Renal pelvis (tissue), 1 donor: ENCODE measurements at regions not wholly inside any gene's neighbourhood (a gene's known extent, or its start where the extent isn't known, plus 50 kb on each side); places are given as distances from the start of the nearest gene placed in this dataset.

Experiments
- DNase-seq: peaks from one replicate; pipeline ENCODE4 v3.0.0-alpha.2; 2013

DNA sequence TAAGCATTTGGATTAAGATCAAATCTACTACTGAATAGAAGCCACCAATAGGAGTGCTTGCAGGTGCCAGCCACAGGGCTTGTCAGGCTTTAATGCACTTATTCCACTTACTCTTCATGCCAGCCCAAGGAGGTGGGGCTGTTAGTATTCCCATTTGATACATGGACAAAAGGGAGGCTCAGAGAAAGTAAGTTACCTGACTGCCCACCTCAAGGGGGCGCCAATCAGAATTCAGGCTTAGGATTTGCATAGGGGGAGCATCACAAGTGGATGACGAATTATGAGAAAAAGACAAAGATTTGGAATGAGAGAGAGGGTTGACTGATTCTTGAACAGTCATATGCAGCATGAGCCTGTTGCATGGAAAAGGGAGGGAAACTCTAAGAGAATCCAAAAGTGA, 188.4 kb upstream of the TSHZ2 start:
- no peak for DNase-seq

DNA sequence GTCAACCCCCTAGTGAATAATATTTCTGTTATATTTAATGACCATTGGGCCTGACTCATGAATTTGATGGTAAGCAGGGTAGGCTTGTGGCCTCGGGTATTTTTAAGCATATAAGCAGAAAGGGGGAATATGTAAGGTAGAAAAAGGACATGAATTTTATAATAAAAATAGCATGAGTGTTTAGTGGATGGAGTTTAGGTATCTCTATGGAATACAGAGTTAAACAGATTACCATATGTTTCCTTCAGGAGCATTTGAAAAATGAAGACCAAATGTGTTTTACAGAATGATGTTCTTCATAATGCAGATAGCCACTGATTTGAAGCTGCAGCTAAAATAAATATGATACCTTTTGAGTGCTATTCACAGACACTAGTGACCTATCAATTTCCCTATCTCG, 191.7 kb upstream of the TSHZ2 start:
- no peak for DNase-seq

DNA sequence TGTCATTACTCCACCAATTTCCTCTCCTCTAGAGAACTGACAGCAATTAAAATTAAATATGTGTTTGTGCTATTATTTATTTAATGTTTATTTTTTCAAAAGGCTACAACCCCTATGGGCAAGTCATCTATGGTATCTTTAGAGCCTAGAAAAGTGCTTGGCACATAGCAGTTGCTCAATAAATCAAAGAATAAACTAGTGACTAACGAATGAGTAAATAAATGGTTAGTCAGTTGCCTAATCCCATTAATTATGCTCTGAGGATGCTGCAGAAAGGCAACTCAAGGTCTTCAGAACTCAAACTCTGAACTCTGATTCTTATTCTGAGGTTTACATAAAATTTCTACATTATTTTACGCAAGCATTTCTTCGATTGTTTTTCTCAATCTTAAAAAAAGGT, 193.0 kb upstream of the TSHZ2 start:
- no peak for DNase-seq

DNA sequence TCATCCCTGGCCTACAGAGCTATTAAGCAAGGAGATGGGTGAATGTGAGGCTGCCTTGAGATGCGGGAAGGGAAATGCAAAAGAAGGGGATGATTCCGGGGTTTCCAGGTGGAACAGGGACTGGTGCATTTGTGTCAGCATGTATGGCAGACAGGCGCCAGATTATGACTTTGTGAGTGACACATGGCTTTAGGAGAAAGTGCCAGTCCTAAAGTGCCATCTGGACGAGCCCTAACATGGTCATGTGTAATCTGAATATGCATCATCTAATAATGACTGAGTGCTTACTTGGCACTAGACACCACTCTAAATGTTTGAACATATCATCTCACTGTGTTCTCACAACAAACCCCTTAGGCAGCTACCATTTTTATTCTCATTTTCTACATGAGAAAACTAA, 195.0 kb upstream of the TSHZ2 start:
- no peak for DNase-seq

DNA sequence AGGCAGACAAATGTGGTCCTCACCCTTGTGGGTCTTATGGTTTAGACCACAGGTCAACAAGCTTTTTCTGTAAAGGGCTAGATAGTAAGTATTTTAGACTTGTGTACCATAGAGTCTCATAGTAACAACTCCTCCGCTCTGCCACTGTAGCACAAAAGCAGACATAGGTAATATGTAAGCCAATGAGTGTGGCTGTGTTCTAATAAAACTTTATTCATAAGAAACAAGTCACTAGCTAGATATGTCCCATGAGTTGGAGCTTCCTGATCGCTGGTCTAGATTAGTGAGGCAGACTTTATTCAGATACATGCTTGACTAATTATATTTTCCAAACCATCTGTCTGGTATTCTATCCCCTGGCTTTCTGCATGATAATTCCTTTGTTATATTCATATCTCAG, 196.4 kb upstream of the TSHZ2 start:
- no peak for DNase-seq

DNA sequence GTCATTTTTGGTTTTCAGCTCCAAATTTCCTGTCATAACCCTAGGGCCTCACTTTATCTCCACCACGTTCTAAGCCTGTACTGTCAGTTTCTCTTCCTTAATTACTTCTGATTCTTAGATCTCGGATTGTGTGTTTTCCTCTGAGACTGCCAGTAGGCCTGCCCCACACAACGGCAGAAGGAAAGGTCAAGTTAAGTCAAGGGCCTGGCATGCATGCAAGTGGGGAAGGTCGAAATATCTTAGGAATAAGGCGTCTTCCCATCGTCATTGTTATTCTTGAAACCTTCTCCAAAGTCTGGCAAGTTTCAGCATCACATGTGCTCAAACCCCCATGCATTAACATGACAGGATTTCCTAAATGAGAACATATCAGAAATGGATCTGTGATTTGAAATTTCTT, 203.5 kb upstream of the TSHZ2 start:
- no peak for DNase-seq

DNA sequence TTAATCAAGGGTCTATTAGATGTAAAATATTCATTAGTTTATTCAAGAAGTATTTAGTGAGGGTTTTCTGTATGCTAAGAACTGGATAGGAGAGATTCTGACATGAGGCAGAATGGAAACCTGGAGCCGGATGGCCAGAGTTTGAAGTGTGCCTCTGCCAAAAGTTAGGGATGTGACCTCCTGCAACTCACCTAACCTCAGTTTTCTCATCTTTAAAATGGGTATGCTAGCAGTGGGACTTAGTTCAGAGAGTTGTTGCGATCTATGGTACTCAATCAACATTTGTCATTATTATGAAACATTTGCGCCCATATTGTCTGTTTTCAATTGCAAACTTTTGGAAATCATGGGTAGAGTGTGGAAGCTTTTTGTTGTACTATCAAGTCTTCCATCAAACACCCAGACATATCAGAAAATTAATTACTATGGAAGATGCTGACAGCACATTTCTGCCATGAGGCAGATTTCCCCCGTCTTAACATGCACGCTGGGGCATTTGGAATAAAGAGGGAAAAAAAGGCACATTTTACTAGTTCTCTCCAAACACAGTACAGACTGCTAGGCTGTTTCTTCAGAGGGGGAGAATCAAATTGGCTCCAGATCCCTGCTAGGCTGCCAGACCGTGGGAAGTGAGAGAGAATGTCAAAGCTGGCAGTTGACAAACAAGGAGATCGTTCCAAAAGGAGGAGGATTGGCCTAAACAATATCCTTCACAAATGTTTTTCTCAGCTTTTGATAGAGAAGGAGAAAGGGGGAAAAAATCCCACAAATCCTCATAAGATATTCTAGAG, 205.3 kb upstream of the TSHZ2 start:
- DNase-seq, result no peak

DNA sequence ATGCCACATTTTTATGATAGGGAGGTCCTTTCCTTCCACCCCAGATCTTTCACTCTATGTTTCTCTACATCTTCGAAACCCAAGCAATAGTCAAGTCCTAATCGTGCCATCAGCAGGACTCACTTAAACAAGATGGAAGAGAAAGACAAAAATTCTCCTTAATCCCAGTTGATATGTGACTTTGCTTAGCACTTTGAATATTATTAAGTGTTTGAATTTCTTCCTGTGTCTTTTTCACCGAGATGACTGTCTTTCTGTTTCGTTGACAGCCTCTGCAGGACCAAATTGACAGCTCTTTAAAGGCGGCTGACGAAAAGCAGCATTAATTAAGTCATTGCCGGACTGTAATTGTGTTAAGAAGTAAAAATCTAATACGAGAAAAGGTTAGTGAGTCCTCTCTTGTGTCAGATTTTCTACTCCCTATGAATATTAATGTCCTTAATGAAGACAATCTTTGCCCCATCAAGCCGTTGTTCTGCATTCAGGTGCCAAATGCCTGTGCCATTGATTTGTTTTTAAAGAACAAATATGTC, 208.8 kb upstream of the TSHZ2 start:
- no peak for DNase-seq

DNA sequence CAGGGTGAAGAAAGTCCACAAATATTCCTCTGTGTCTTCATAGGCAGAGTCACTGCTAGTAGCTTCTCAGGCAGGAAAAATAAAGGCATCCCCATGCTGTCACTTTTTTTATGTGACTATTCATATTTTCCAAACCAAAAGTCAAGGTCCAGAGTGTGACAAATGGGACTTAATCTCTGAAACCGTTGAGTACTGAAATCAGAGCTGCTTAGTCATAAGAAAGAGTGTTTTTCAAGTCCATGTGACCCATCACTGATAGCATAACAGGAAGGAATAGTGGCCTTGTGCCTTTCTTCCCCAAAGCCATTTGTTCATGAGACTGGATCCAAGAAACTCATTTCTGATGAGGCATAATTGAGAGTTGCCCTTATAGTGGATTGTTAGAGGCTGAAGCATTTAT, 210.3 kb upstream of the TSHZ2 start:
- no peak for DNase-seq

DNA sequence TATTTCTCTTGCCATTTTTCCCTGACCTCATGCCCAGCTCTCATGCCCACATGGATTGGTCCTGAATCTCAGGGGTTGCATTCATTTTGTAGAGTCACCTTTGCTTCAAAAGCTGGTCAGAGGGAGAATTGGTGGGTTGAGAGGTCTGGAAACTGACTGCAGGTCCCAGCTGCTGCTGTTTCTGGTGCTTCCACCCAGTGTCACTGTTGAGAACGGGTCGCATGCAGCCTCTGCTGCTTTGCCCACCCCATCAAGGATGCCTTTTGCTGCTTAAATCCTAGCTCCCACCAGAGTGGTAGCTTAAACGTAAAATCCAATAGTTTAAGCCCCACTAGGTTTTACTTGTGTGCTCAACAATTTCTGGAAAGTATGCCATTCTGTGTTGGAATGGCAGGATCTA, 211.4 kb upstream of the TSHZ2 start:
- DNase-seq, result no peak

DNA sequence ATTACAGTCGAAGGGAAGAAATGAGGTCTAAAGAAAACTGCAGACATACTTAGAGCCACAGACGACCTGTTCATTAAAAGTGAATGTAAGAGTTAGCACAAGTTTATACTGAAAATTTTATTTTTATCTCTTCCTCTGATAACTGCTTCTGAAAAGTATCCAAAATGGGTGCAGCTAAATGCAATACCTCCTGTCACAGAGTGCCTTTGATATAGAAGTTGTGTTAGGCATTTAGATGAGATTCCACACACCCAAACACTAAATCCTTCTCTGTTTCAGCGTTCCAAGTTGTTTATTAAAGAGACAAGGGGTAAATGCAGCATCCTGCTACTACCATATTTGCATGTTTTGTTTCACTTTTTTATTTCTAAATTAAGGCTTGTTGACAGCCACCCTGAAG, 214.7 kb upstream of the TSHZ2 start:
- no peak for DNase-seq

DNA sequence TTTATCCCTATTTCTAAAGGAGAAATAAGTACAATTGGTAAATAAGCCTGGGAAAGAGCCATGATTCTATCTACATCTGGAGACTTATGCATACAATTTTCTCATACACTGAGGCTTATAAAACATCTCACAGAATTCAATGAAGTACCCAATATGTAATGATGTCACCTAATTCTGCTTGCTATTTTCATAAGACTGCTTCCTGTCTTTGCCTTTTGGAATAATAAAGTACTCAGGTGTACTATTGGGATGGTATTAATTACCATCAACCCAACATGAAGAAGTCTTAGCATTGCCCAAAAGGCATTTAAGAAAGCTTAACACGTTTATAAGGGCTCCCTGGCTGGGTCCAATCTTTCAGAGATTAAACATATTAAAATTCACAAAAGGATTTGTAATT, 216.4 kb upstream of the TSHZ2 start:
- DNase-seq, result no peak

DNA sequence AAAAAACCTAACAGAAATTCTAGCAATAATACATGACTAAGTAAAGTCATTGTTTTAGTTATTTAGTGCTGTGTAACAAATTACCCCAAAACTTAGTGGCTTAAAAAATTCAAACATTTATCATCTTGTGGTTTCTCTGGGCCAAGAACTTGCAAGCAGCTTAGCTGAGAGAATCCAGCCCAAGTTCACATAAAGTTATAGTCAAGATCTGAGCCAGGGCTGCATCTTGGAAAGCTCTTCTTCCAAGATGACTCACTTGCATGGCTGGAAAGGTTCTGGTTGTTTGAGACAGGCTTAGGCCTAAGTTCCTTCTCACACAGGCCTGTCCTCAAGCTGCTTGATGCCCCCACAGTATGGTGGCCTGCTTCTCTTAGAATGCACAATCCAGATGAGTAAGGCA, 217.8 kb upstream of the TSHZ2 start:
- no peak for DNase-seq

DNA sequence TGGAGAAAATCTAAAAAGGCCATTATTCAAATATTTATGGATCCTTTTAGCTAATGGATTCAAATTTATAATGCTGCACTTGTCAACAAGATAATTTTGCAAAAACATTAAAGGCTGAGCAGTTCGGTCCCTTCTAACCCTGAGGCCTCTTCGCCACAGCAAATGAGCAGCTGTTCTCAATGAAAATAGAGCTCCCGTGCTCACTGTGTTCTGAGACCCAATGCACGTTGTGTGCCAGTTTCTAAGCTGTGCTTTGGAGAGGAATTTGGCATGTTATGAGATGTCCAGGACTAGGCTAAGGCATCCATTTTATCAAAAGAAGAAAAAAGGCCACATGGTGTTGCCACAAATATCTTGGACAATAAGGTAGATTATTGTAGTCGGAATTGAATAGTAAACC, 220.1 kb upstream of the TSHZ2 start:
- no peak for DNase-seq

DNA sequence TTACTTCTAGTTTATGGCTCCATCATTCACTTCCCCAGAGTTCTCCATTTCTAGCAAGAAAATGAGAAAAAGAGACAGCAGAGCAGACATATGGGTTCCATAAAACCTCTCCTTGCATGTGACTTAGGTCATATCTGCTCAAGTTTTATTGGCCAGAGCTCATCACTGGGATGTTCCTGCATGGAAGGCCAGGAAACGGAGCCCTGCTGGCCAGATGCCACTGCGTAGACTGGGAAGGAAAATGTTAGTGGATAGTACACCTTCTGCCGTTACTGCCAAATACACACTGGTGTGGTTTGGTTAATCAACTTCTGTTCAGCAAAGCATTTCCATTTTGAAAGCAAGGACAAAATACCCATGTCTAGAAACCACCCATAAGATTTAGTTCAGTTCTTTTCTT, 220.6 kb upstream of the TSHZ2 start:
- DNase-seq, result no peak

DNA sequence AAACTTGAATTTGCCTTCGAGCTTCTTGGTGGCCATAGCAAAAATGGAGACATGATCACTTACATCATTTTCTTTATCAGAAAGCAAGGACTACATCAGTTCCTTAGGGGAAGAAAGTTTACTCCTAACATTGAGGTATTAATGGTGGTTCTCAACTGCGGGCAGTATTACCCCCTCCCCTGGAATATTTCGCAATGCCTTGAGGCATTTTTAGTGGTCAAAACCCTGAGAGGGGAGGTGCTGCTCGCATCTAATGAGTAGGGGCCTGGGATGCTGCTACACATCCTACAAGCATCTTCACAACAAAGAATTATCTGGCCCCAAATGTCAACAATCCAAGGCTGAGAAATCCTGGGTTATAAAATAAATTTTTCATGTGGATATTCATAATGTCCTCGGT, 222.2 kb upstream of the TSHZ2 start:
- DNase-seq, result no peak

DNA sequence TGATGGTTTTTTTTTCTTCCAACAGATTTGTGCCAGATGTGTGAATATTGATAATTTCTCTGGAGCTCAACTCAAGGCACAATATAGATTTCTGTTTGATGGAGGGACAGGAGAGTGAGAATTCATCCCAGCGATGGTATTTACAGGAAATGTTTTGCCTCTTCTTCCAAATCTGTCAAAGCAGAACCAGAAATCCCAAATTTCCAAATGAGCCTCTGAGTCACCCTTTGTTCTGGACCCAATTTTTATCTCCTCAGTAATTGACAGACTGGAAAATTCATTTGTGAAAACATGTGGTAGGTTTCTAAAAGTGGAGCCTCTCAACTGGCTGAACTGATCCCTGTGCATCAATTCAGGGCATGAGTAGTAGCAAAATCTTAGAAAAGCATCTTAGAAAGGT, 223.2 kb upstream of the TSHZ2 start:
- no peak for DNase-seq

DNA sequence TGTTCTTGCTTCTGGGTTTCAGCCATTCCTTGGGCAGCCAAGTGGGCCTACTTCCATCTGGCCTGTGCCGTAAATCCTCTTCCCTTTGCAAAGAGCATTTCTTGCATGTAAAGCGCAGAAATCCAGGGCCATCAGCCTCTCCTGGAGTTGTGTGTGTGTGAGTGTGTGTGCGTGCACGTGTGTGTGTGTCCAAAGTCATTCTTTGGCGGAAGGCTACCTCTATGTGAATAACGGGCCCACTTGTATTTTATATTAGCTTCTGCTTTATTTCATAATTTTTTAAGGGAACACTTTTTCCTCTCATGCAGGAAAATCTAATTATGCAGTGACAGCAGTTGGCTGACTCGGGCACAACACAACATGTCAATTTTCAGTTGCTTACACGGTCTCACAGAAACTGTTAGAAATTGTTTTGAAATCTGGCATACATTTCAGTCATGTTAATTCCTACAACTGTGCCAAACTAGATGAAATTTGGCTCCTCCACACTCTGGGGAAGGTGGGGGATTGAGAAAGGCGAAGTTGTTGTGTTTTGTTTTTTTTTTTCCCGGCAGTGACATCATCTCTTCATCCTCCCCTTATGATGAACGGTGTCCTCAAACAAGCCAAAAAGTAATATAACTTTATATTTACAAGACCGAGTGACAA, 223.7 kb upstream of the TSHZ2 start:
- peak; percentile 24 for DNase-seq

DNA sequence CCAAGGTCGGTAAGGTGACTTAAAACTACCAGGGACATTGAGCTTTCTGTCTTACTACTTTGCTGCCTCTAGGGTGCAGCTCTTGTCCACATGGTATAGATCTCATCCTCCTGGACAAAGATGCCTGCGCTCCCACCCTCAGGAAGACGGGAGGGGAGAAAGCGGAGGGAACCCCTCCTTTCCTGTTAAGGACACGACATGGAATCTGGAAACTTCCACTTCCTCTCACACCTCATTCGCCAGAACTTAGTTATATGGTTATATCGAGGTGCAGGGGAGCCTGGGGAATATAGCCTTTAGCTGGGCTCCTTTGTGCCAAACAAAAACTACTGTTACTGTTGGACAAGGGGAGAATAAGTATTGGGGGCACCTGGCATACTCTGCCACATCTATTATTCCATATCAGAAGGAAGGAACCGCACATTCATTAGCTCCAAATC, 224.3 kb upstream of the TSHZ2 start:
- no peak for DNase-seq

DNA sequence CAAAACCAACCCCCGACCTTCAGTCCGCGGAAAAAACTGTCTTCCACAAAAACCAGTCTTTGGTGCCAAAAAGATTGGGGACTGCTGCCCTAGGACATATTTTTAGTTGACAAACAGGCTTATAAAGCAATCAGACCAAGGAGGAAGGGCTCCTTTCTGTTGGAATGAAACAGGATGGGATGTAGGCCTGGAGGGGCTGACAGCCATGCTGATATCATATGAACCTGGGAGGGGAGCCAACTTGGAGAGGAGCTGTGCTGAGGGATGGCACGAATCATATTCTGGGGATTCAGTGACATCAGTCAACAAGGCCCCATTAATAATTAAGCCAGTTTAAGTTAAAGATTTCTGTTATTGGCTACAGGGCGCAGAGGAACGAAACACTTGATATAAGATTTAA, 225.4 kb upstream of the TSHZ2 start:
- no peak for DNase-seq

DNA sequence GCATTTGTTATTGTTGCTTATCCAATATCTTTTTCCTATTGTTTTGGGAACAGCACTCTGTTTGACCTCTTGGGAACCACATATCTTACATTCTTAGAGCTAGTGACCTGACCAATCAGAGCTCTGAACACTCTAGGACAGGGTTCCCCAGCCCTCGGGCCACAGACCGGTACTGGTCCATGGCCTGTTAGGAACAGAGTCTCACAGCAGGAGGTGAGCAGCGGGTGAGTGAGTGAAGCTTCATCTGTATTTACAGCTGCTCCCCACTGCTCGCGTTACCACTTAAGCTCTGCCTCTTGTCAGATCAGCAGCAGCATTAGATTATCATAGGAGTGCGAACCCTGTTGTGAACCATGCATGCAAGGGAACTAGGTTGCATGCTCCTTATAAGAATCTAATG, 226.0 kb upstream of the TSHZ2 start:
- no peak for DNase-seq

DNA sequence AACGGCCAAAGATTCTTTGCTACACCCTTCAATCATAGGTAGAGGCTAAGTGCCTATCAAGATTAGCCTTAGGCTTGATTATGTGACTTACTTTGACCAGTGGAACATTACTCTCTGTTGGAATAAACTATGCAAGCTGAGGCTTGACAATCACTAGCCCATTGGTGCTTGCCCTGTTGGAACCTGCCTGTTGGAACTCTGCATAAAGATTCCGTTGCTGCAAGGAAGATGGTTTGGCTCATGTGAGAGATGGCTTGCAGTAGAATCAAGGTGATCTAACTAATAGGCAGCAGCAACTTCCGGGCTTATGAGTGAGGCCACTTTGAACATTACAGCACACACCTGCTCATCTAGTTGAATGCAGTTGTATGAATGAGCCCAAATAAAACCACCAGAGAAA, 227.7 kb upstream of the TSHZ2 start:
- no peak for DNase-seq

DNA sequence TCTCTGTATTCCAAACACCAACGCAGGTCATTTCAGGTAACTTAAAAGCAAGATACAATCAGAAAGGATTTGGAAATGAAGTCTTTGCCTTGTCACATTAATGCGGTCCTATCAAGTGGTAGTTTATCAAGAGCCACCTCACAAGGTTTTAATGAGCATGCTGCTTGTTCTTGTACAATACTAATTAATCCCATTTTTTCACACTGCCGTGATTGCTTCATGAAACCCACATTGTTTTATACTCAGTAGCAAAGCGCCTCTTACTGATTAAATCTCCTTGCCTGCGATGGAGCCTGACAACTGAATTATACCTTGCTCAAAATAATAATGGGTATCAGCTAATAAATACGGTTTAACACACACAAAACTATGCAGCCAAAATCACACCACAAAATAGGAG, 234.1 kb upstream of the TSHZ2 start:
- no peak for DNase-seq

DNA sequence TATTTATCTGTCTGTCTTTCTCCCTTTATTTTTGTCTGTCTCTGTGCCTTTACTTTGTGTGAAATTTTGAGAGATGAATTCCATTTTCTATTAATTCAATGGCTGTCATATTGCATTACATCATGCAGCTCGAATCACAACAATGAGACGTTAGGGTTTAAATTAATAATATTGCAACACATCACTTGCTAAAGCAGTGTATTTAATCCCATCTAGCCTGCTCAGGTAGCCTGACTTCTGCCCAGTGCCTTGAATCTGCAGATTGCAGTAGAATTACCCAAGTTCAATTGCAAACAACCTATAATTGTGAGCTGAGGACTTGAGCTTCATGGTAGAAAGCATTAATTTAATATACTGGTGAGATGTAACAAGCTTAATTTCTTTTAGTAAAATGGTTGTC, 235.7 kb upstream of the TSHZ2 start:
- DNase-seq, result no peak
